GM18867 (cell line): ENCODE measurements at regions not wholly inside any gene's neighbourhood (a gene's known extent, or its start where the extent isn't known, plus 50 kb on each side); places are given as distances from the start of the nearest gene placed in this dataset.
"Not testable (repeated sequence)": the region's sequence is repeated elsewhere in the genome, so short reads cannot be mapped to it uniquely, and the experiment has no call there.

Source experiments
- ATAC-seq: cut with Tn5 transposase; IDR thresholded peaks from one replicate; pipeline ENCODE4 v1.9.1; 2021; ENCODE audit warnings: mild to moderate bottlenecking, moderate library complexity; ENCODE audit not compliant: unreplicated experiment

DNA sequence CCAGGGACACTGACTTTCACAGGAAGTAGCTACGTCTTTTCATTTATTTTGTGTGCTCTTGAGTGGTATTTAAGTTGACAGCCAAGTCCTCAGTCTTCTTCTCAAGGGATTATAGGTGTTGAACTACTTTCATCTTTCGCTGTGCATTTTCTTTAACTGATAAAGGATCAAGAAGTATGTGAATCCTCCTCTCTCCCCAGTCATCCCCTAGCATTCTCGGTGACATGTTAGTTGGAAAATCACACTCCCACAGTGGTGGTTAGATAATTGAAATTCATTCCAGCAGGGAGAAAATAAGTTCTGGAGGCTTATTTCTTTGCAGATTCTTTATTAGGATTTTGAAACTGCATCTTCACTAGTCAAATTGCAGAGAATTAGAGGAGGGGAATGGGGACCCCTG lies 569.4 kb downstream of the MEI4 start:
- no peak for ATAC-seq

- no peak for ATAC-seq
Measured at GRCh38 chr6:78231002-78231401, 578.2 kb downstream of the MEI4 start.

DNA sequence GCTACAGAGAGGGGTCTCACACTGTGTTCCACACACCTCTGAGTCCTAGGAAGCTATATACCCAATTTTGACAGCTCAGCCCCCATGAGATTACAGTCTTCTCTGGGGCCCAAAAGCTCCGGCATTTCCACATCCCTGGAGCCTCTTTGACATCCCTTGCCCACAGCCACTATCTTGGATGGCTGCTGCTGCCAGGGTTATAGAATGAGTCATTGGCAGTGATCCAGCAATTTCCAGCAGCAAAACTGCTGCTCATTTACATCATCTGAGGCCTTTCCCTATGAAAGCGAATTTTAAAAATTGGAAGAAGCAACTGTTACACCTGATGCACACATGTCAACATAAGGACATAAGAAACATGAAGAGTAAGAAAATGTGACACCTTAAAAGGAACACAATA lies 590.7 kb downstream of the MEI4 start:
- no peak for ATAC-seq

DNA sequence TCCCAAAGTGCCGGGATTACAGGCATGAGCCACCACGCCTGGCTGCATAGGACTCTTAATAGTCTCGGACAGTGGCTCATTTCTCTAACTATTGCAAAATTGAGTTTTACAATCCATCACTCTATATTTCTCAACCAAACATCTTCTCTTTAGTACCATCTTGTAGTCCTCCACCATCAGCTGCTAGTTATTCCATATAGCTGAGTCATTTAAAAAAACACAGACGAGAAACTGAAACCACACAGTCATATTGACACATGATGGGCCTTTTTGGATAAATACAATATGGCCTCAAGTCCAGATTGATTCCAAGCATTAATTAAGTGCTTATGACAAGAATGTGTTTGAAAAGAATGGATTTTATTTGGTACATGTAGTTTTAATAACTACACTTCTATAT lies 599.1 kb downstream of the MEI4 start:
- ATAC-seq = peak; percentile 35

GRCh38 chr6:78253618-78254017 lies 600.8 kb downstream of the MEI4 start:
- ATAC-seq = peak; percentile 75

GRCh38 chr6:78259935-78260334 lies 607.1 kb downstream of the MEI4 start:
- ATAC-seq = no peak

DNA sequence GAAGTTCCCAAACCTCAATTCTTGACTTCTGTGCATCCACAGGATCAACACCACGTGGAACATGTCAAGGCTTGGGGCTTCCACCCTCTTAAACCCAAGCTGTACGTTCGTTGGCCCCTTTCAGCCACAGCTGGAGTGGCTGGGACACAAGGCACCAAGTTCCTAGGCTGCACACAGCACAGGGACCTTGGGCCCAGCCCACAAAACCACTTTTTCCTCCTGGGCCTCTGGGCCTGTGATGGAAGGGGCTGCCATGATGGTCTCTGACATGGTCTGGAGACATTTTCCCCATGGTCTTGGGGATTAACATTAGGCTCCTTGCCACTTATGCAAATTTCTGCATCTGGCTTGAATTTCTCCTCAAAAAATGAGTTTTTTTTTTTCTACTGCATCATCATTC lies 606.9 kb upstream of the IRAK1BP1 start:
- ATAC-seq = not testable (repeated sequence)

DNA sequence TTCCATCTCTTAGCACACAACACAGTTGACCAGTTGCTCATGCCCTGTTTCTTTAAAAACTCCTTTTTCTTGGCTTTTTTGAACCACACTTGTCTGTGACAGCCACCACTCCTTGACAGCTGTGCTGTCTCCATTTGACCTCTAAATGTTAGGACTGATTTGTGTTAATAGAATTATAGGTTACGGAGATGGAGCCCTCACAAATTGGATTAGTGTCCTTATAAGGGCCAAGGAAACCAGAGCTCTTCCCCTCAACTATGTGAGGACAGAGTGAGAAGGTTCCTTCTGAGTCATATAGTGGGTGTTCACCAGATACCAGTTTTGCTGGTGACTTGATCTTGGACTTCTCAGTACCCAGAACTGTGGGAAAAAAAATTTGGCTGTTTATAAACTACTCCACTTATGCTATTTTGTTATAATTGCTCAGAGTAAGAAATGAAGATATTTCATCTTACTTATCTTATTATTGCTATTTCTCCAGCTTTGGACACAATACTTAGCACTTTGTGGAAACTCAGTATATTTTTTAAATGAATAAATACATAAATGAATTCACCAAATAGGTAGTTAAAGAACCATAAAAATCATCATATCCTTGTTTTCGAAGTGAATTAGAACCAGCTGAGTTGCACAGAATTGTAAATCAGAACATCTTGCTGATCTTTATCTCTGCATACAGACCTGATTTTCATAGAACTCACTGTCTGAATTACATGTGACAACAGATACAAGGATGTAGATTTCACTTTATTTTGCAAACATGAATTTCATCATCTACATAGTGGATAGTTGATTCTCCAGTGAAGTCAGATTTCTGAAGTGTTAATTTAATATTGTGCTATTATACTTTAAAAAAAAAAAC lies 598.5 kb upstream of the IRAK1BP1 start:
- no peak for ATAC-seq

DNA sequence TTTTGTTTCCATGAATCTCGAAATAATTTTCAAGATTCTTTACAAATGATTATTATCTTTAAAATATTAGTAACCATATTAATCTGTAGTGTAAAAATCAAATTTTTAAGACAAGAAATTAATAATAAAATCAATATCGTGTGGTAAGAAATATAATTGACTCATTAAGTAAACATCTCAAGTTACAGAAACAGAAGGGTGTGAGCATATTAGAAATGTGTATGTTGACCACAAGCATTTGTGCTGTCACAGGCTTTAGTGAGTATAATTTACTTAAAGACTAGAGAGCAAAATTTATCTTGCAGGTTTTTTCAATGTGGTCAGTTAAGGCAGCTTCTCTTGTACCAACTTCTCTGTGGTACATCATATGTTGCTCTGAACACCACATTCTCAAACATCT lies 566.5 kb upstream of the IRAK1BP1 start:
- no peak for ATAC-seq

GRCh38 chr6:78302411-78302810 lies 564.9 kb upstream of the IRAK1BP1 start:
- no peak for ATAC-seq

- no peak for ATAC-seq
Measured at GRCh38 chr6:78308025-78308424, 559.3 kb upstream of the IRAK1BP1 start.

DNA sequence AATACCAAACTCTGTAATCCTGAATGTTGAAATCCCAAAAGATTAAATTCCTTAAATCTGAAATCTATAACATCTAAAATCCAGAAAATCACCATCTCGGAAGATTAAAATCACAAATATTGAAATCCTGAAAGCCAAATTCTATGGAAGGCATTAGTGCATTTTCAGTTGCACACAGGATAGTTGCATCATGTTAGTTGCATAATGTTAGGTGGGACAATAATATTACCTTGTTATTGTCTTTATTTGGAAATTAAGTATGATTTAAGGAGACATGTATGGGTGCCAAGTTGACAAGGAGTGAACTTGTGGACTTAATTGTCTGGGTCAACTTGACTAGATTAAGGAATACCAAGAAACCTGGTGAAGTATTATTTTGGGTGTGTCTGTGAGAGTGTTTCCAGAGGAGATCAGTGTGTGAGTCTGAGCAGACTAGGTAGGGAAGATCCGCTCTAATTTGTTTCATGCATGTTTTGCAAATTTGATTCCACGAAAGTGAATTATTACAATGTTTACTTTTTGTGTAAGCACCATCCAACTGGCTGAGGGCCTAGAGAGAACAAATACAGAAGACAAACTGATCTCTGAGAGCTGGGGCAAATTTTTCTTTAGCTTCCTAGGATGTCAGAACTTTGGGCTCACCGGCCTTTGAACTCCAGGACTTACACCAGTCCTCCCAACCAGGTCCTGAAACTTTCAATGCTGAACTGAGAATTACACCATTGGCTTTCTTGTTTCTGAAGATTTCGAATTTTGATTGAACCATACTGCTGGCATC lies 545.1 kb upstream of the IRAK1BP1 start:
- ATAC-seq = no peak

- no peak for ATAC-seq
Measured at GRCh38 chr6:78324213-78324612, 543.1 kb upstream of the IRAK1BP1 start.

GRCh38 chr6:78340755-78341154 lies 526.6 kb upstream of the IRAK1BP1 start:
- ATAC-seq = no peak

GRCh38 chr6:78345882-78346281 lies 521.5 kb upstream of the IRAK1BP1 start:
- ATAC-seq = no peak

- ATAC-seq = no peak
Measured at GRCh38 chr6:78347191-78347916, 520.0 kb upstream of the IRAK1BP1 start.

- ATAC-seq = no peak
Measured at GRCh38 chr6:78353040-78353439, 514.3 kb upstream of the IRAK1BP1 start.

DNA sequence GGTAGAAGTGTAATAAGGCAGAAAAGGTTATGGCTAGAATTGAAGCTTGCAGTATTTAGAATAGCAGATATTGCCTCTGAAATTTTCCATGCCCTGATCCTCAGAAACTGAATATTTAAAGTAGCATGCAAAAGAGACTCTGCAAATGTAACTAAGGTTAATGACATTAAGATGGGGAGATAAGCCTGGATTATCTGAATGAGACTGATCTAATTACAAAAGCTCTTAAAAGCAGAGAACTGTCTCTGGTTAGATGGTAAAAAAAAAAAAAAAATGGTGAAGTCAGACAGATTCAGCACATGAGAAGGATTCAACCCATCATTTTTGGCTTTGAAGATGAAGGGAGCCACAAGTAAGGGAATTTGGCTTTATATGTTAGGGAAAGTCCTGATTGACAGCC lies 503.7 kb upstream of the IRAK1BP1 start:
- ATAC-seq = no peak

- ATAC-seq = no peak
Measured at GRCh38 chr6:78365473-78365872, 501.9 kb upstream of the IRAK1BP1 start.

- no peak for ATAC-seq
Measured at GRCh38 chr6:78377056-78377455, 490.3 kb upstream of the IRAK1BP1 start.

DNA sequence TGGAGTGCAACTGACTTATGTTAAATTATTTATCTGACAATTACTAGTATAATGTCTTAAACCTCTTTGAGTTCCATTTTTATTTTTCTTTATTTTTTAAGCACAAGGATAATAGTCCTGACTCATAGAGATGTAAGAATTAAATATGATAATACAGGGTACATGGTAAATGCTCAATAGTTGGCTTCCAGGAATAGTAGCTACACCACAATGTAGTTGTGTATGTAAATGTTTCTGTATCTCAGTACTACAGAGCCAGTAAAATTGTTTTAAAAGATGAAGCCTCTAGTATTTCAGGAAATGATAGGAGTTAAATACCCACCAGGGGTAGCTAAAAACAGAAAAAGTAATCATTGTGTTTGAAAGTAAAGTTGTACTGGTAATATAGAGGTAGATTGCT lies 487.4 kb upstream of the IRAK1BP1 start:
- no peak for ATAC-seq

- ATAC-seq = no peak
Measured at GRCh38 chr6:78380541-78380940, 486.8 kb upstream of the IRAK1BP1 start.
